Caco-2 (cell line): ENCODE measurements at regions not wholly inside any gene's neighbourhood (a gene's known extent, or its start where the extent isn't known, plus 50 kb on each side); places are given as distances from the start of the nearest gene placed in this dataset.

Experiments
- BruUV-seq: library from RNA; stranded (reverse); fragments of 400-500 nt; replicated peaks from 2 replicates; lab custom pipeline; 2021; lab: Mats Ljungman, UMichigan
- CTCF ChIA-PET: fragments of 300-600 bp; sonication (Branson Sonifier 250); formaldehyde crosslinking; loops from one replicate; lab custom pipeline; 2022; ENCODE audit warnings: antibody characterized with exemption; lab: Charles Lee
- POLR2A ChIA-PET: fragments of 300-600 bp; sonication (Branson Sonifier 250); formaldehyde crosslinking; loops from one replicate; lab custom pipeline; 2022; ENCODE audit warnings: antibody characterized with exemption; lab: Charles Lee
- DNase-seq, 2 experiments: peaks; one replicate each; pipeline versions ENCODE4 v3.0.0 to v3.0.0-alpha.2; 2020 to 2022
- H3K27me3 ChIP-seq: replicated peaks from 2 replicates; pipeline ENCODE4 v1.6.0; 2011; ENCODE audit warnings: low read length; ENCODE audit not compliant: control insufficient read depth, insufficient read depth
- H3K36me3 ChIP-seq: 2 replicates; pipeline ENCODE4 v1.5.1; 2011; ENCODE audit warnings: low read length; ENCODE audit not compliant: control insufficient read depth, insufficient read depth
- H3K4me1 ChIP-seq: fragments of 250-450 bp; sonication (Bioruptor Pico); 2 replicates; pipeline ENCODE4 v1.5.1; 2020; ENCODE audit warnings: mild to moderate bottlenecking
- H3K4me3 ChIP-seq: 2 replicates; pipeline ENCODE4 v1.5.1; 2011; ENCODE audit warnings: low read depth, mild to moderate bottlenecking, control low read depth, low read length
- H3K9me3 ChIP-seq: fragments of 250-450 bp; sonication (Bioruptor Pico); 2 replicates; pipeline ENCODE4 v1.5.1; 2020; ENCODE audit warnings: mild to moderate bottlenecking, moderate library complexity
- H3K27ac Mint-ChIP-seq: one replicate; pipeline ENCODE4 v1.8.0; 2022; ENCODE audit warnings: mixed read lengths; ENCODE audit not compliant: unreplicated experiment
- H3K27me3 Mint-ChIP-seq: one replicate; pipeline ENCODE4 v1.8.0; 2022; ENCODE audit warnings: mixed read lengths; ENCODE audit not compliant: insufficient read depth, unreplicated experiment
- H3K36me3 Mint-ChIP-seq: one replicate; pipeline ENCODE4 v1.8.0; 2022; ENCODE audit warnings: mild to moderate bottlenecking, mixed read lengths; ENCODE audit not compliant: insufficient read depth, unreplicated experiment
- H3K4me1 Mint-ChIP-seq: one replicate; pipeline ENCODE4 v1.8.0; 2022; ENCODE audit warnings: low read depth, mixed read lengths; ENCODE audit not compliant: unreplicated experiment
- H3K4me3 Mint-ChIP-seq: one replicate; pipeline ENCODE4 v1.8.0; 2022; ENCODE audit warnings: mild to moderate bottlenecking, moderate library complexity, mixed read lengths; ENCODE audit not compliant: unreplicated experiment
- H3K9me3 Mint-ChIP-seq: one replicate; pipeline ENCODE4 v1.8.0; 2022; ENCODE audit warnings: mixed read lengths; ENCODE audit not compliant: unreplicated experiment
- intact Hi-C: fragments of 100-400 bp; cut with micrococcal nuclease; formaldehyde crosslinking; loops from one replicate; pipeline ENCODE4 v1.10.0; 2022; ENCODE audit not compliant: unreplicated experiment
- TF ChIP-seq, protein P1 (sequence below), 2 experiments: fragments of 200-600 bp in 1 of 2; IDR thresholded peaks; 1 replicate in 1 of 2; 2 replicates in 1 of 2; pipeline versions ENCODE4 v1.5.1 to v1.8.0; 2011 to 2022; ENCODE audit warnings: antibody characterized with exemption in 1 of 2, control low read depth in 1 of 2, inconsistent platforms in 1 of 2, low read depth in 1 of 2, low read length in 1 of 2, mild to moderate bottlenecking in 1 of 2, moderate library complexity in 1 of 2; ENCODE audit not compliant: insufficient read depth in 1 of 2, severe bottlenecking in 1 of 2, unreplicated experiment in 1 of 2

DNA sequence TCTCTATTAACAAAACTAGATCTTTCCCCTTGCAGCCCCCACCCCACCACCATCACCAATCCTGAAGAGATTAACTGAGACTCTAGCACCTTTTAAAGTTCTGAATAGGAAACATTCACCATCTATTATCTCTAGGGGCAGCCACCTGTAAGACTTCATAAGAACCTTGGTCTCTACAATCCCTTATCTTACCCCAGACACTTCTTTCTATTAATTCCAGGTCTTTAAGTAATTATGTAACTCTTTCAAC, 180.2 kb upstream of the FBXL17 start:
- DNase-seq, result no peak
- no peaks in the 10 kb centered on the region for H3K36me3 ChIP-seq
- intact Hi-C loops, result no loop called here
- H3K9me3 ChIP-seq, result no peaks in the 10 kb centered on the region; the same call in 1 of the 2 replicates
- no peak overlapping the region for H3K4me3 ChIP-seq
- H3K4me1 ChIP-seq, result no peaks in the 10 kb centered on the region
- H3K27me3 Mint-ChIP-seq, result no peaks in the 10 kb centered on the region
- ChIA-PET CTCF (no interaction called here), POLR2A (no interaction called here)
- no peaks in the 10 kb centered on the region for H3K4me1 Mint-ChIP-seq
- TF ChIP-seq, protein P1, sequence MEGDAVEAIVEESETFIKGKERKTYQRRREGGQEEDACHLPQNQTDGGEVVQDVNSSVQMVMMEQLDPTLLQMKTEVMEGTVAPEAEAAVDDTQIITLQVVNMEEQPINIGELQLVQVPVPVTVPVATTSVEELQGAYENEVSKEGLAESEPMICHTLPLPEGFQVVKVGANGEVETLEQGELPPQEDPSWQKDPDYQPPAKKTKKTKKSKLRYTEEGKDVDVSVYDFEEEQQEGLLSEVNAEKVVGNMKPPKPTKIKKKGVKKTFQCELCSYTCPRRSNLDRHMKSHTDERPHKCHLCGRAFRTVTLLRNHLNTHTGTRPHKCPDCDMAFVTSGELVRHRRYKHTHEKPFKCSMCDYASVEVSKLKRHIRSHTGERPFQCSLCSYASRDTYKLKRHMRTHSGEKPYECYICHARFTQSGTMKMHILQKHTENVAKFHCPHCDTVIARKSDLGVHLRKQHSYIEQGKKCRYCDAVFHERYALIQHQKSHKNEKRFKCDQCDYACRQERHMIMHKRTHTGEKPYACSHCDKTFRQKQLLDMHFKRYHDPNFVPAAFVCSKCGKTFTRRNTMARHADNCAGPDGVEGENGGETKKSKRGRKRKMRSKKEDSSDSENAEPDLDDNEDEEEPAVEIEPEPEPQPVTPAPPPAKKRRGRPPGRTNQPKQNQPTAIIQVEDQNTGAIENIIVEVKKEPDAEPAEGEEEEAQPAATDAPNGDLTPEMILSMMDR (IDR thresholded peaks at IDR 0.05; ENCODE audit: insufficient read depth in 1 of 2, low read depth in 1 of 2, low read length in 1 of 2, severe bottlenecking in 1 of 2, unreplicated experiment in 1 of 2), result no peak
- H3K36me3 Mint-ChIP-seq, result no peaks in the 10 kb centered on the region
- H3K4me3 Mint-ChIP-seq, result no peak overlapping the region
- H3K27ac Mint-ChIP-seq, result no peak overlapping the region
- no peaks in the 10 kb centered on the region for H3K27me3 ChIP-seq
- H3K9me3 Mint-ChIP-seq, result no peaks in the 10 kb centered on the region
- no TSS peak for BruUV-seq

DNA sequence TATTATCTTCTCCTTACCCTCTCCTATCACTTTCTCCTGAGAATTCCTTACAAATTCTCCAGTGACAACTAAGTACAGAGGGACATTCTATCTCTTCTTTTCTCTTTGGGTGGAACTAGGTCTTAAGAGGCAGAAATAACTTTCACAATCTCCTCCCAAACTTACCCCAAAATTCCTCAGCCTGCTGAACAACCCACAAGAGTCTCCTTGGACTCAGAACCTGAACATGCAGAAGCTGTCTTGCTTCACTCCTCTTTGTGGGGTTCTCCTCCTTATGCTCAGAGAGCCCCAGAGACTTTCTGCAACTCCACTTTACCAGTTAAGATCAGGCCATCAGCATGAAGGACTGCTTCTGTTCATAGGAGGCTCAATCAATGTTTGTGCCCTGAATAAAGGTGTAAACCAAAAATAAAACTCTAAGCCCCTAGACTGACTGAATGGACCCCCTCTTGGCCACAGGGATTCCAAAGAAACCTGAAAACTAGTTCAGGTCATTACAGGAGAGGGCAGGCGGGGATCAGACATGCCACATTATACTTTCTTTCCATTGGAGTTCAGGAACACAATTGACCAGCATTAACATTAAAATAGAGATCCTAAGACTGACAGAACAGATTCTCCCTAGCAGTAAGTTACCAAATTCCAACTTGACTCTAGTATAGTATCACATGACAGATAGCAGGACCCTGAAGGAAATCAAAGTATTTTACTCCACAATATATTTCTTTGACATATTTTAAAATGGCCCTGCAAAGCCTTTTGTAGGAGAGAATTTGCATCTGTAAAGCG, 179.7 kb upstream of the FBXL17 start:
- H3K27ac Mint-ChIP-seq, result no peak overlapping the region
- Histone ChIP-seq H3K9me3 (no peaks in the 10 kb centered on the region; the same call in 1 of the 2 replicates), H3K4me3 (no peak overlapping the region), H3K27me3 (no peaks in the 10 kb centered on the region), H3K36me3 (no peaks in the 10 kb centered on the region), H3K4me1 (no peaks in the 10 kb centered on the region)
- intact Hi-C loops, result no loop called here
- no TSS peak for BruUV-seq
- ChIA-PET POLR2A (no interaction called here), CTCF (no interaction called here)
- H3K9me3 Mint-ChIP-seq, result no peaks in the 10 kb centered on the region
- H3K4me1 Mint-ChIP-seq, result no peaks in the 10 kb centered on the region
- no peaks in the 10 kb centered on the region for H3K27me3 Mint-ChIP-seq
- no peak for DNase-seq
- H3K36me3 Mint-ChIP-seq, result no peaks in the 10 kb centered on the region
- H3K4me3 Mint-ChIP-seq, result no peak overlapping the region
- TF ChIP-seq, protein P1 (IDR thresholded peaks at IDR 0.05; ENCODE audit: insufficient read depth in 1 of 2, low read depth in 1 of 2, low read length in 1 of 2, severe bottlenecking in 1 of 2, unreplicated experiment in 1 of 2), result no peak

GRCh38 chr5:108560581-108560980, 178.7 kb upstream of the FBXL17 start:
- no peak overlapping the region for H3K27ac Mint-ChIP-seq
- CTCF ChIA-PET, result no interaction called here
- no peaks in the 10 kb centered on the region for H3K36me3 Mint-ChIP-seq
- DNase-seq, result no peak
- intact Hi-C loops, result no loop called here
- POLR2A ChIA-PET, result no interaction called here
- H3K4me3 Mint-ChIP-seq, result no peak overlapping the region
- no peaks in the 10 kb centered on the region for H3K4me1 Mint-ChIP-seq
- no peaks in the 10 kb centered on the region for H3K4me1 ChIP-seq
- H3K36me3 ChIP-seq, result no peaks in the 10 kb centered on the region
- TF ChIP-seq, protein P1 (IDR thresholded peaks at IDR 0.05; ENCODE audit: insufficient read depth in 1 of 2, low read depth in 1 of 2, low read length in 1 of 2, severe bottlenecking in 1 of 2, unreplicated experiment in 1 of 2), result no peak
- no peaks in the 10 kb centered on the region for H3K9me3 Mint-ChIP-seq
- no peak overlapping the region for H3K4me3 ChIP-seq
- H3K9me3 ChIP-seq, result no peaks in the 10 kb centered on the region; the same call in 1 of the 2 replicates
- H3K27me3 ChIP-seq, result no peaks in the 10 kb centered on the region
- no TSS peak for BruUV-seq
- no peaks in the 10 kb centered on the region for H3K27me3 Mint-ChIP-seq
